ENCODE measurements at regions not wholly inside any gene's neighbourhood (a gene's known extent, or its start where the extent isn't known, plus 50 kb on each side); places are given as distances from the start of the nearest gene placed in this dataset.

DNA sequence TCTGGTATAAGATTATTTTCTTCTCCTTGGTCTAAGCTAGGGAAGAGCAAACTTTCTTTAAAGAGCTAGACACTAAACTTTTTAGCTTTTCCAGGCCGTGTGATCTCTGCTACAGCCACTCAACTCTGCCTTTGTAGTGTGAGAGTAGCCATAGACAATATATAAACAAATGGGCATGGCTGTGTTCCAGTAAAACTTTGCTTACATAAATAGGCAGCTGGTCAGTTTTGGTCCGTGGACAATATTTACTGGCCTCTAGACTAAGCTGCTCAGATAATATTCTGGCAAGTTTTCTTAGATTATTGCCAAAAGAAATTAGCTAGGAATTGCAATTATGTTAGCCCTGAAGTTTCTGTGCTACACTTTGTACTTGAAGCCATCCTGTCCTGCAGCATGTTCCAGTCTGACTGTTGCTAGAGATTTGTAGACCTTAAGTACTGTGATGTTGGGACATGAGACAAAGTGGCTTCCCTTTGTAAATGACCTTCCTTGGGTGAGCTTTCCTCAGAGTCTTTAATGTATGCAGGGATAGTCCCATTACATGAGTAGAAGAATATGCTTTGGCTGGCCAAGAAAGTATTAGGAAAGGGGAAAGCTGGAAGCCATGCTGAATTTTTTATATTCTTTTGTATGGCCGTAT lies 126.9 kb downstream of the SOX11 start:
- no peaks in the 10 kb centered on the region for H4K20me1 ChIP-seq (replicated peaks in 1 of 2; ENCODE audit: control insufficient read depth in 1 of 2, insufficient read depth in 2 of 2, low read length in 2 of 2)
- no peak for FAIRE-seq
- no peak overlapping the region for H3K56ac ChIP-seq (replicated peaks; ENCODE audit: insufficient read length, low read depth, low read length)
- H2AK5ac ChIP-seq (ENCODE audit: low read depth, low read length): no peak overlapping the region
- no peak overlapping the region for H3K4me2 ChIP-seq (ENCODE audit: insufficient read depth in 1 of 2, low read depth in 2 of 2, low read length in 2 of 2)
- H2BK5ac ChIP-seq (ENCODE audit: low read depth, low read length): no peak overlapping the region
- 93% methylated on average over 3 of the region's 3 CpGs; no CpG with 5 or more reads in 1 of the 2 experiments for WGBS, 2 experiments (ENCODE audit: extremely low coverage in 1 of 2, insufficient coverage in 1 of 2, insufficient read length in 1 of 2, insufficient replicate concordance in 2 of 2, low coverage in 1 of 2, low lambda C conversion rate in 2 of 2, missing lambda C conversion rate in 1 of 2)
- H2BK15ac ChIP-seq (ENCODE audit: low read length): no peak overlapping the region
- TF ChIP-seq CHD2 (IDR thresholded peaks at IDR 0.05; ENCODE audit: low read length) (no peak), EZH2 (IDR thresholded peaks at IDR 0.05; ENCODE audit: low read depth, low read length, severe bottlenecking) (no peak)
- no peak overlapping the region for H2BK120ac ChIP-seq (replicated peaks; ENCODE audit: low read depth, low read length)
- no peaks in the 10 kb centered on the region for H3K79me2 ChIP-seq (ENCODE audit: control insufficient read depth in 1 of 2, insufficient read depth in 2 of 2, low read length in 2 of 2)
- no peak overlapping the region for H3K27ac ChIP-seq (ENCODE audit: low read depth, low read length)
- H3K4ac ChIP-seq (replicated peaks; ENCODE audit: insufficient read length, low read depth, low read length): no peak overlapping the region
- H2BK20ac ChIP-seq (ENCODE audit: low read length): no peak overlapping the region
- CTCF ChIA-PET (ENCODE audit: partially characterized antibody): interaction anchor here (0.7 kb wide), 1 partner anchor 94 kb away, joined by 3 read pairs; no protein-coding TSS in a partner anchor
- POLR2A ChIA-PET (ENCODE audit: partially characterized antibody): no interaction called here
- no peak overlapping the region for H3K18ac ChIP-seq (ENCODE audit: extremely low read depth, low read length)
- no peaks in the 10 kb centered on the region; a peak in 1 of 7 replicates for H3K4me1 ChIP-seq (replicated peaks in 1 of 4; ENCODE audit: control insufficient read depth in 3 of 4, insufficient read depth in 4 of 4, low read length in 3 of 4)
- no peak overlapping the region for H4K5ac ChIP-seq (ENCODE audit: insufficient read length, low read depth, low read length)
- H3K27me3 ChIP-seq (replicated peaks in 1 of 4; ENCODE audit: control insufficient read depth in 3 of 4, extremely low read depth in 1 of 4, insufficient read depth in 3 of 4, low read length in 3 of 4): no peaks in the 10 kb centered on the region
- H3K23me2 ChIP-seq (ENCODE audit: low read depth, low read length): no peaks in the 10 kb centered on the region
- no peak overlapping the region for H4K8ac ChIP-seq (ENCODE audit: extremely low read depth, insufficient read depth, low read length)
- no peaks in the 10 kb centered on the region for H3K9me3 ChIP-seq (ENCODE audit: insufficient read depth in 2 of 2, low read depth in 1 of 2, low read length in 1 of 2)
- no peak overlapping the region for H4K91ac ChIP-seq (replicated peaks; ENCODE audit: insufficient read length, low read length)
- DNase-seq (ENCODE audit: low read depth in 1 of 2, low spot score in 2 of 2): no peak
- H3K9ac ChIP-seq (replicated peaks in 1 of 4; ENCODE audit: extremely low read depth in 1 of 4, low read depth in 3 of 4, low read length in 3 of 4): no peak overlapping the region
- H2AFZ ChIP-seq (ENCODE audit: low read length): no peak overlapping the region
- no peak overlapping the region for H2BK12ac ChIP-seq (ENCODE audit: low read depth, low read length)
- H3K23ac ChIP-seq (ENCODE audit: insufficient read length): no peak overlapping the region
- no peak overlapping the region for H3K4me3 ChIP-seq (ENCODE audit: extremely low read depth in 1 of 4, insufficient read depth in 2 of 4, low read depth in 3 of 4, low read length in 4 of 4)
- no peaks in the 10 kb centered on the region for H3K36me3 ChIP-seq (ENCODE audit: control insufficient read depth in 2 of 4, insufficient read depth in 4 of 4, low read length in 3 of 4)
- no peaks in the 10 kb centered on the region for H3K79me1 ChIP-seq (ENCODE audit: low read depth, low read length)
- no peak overlapping the region for H3K14ac ChIP-seq (ENCODE audit: insufficient read length)

All from H1 (cell line).